ENCODE measurements at regions not wholly inside any gene's neighbourhood (a gene's known extent, or its start where the extent isn't known, plus 50 kb on each side); places are given as distances from the start of the nearest gene placed in this dataset.

GRCh38 chr3:187849016-187849654 lies 103.9 kb upstream of the BCL6 start:
- Histone ChIP-seq H3K4me2 (peak overlapping the region; percentile 3; the same call in 1 of the 2 replicates), H3K36me3 (ENCODE audit: low read depth) (no peaks in the 10 kb centered on the region), H3K79me2 (ENCODE audit: low read depth) (no peaks in the 10 kb centered on the region), H3K9me3 (ENCODE audit: insufficient read depth, low read depth) (peaks cover 4% of the 10 kb centered on the region), H2AFZ (no peak overlapping the region; the same call in 1 of the 2 replicates), H3K27ac (peak overlapping the region; percentile 66; the same call in 1 of the 2 replicates), H3K9me2 (ENCODE audit: insufficient read depth) (no peaks in the 10 kb centered on the region), H4K20me1 (ENCODE audit: insufficient read depth) (no peaks in the 10 kb centered on the region), H3F3A (ENCODE audit: insufficient read depth, low read depth) (peaks cover 13% of the 10 kb centered on the region; the same call in 1 of the 2 replicates), H3K27me3 (ENCODE audit: insufficient read depth, low read depth) (no peaks in the 10 kb centered on the region), H3K4me1 (replicated peaks; ENCODE audit: insufficient read depth) (peaks cover 22% of the 10 kb centered on the region), H3K4me3 (no peak overlapping the region)
- intact Hi-C loops (cut with micrococcal nuclease; ENCODE audit: unreplicated experiment), result no loop called here
- BruUV-seq (replicated peaks), result no TSS peak
- POLR2A ChIA-PET (ENCODE audit: unreplicated experiment), result interaction anchor here (0.8 kb wide), 1 partner anchor 289 kb away, joined by 8 read pairs; no protein-coding TSS in a partner anchor
- CTCF ChIA-PET, result no interaction called here
- peak in 1 of 2 experiments; percentile 30 for DNase-seq
- TF ChIP-seq CTCF (conservative IDR thresholded peaks at IDR 0.05), result no peak
- no peak for TF ChIP-seq EZH2 (IDR thresholded peaks at IDR 0.05; ENCODE audit: low read depth)

DNA sequence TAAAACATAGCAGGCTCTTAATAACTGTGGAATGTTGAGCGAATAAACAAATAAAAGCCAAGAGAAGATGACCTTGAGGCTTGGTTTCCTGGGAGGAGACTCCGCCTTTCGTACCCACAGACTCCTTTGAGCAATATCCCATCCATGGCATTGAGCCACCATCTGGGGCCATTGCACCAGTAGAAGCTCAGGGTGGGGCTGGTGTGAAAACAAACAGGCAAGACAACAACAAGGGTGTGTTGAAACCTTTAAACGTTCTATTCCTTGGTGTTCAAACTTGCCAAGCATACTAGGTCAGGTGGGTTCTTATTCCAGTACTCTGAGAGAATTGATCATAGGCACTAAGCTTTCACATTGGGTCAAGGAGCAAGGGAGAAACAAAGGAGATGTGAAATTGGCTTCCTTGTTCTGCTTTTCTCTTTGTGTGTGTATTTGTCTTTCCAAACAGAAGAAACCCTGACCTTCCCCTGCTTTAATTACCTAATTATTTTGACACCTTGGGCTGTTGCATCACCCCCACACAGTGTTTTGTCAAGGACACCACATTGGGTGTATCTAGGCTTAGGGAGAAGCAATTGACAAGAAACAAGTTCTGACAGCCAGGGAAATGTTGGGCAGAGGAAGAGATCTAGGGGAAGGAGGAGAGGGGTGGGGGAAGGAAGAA lies 105.1 kb upstream of the BCL6 start:
- Histone ChIP-seq H2AFZ (no peak overlapping the region), H3K4me1 (replicated peaks; ENCODE audit: insufficient read depth) (peaks cover 22% of the 10 kb centered on the region), H3K9me2 (ENCODE audit: insufficient read depth) (no peaks in the 10 kb centered on the region), H3K27ac (peak overlapping the region; percentile 66), H3K36me3 (ENCODE audit: low read depth) (no peaks in the 10 kb centered on the region), H3K4me2 (peak overlapping the region; percentile 27), H3F3A (ENCODE audit: insufficient read depth, low read depth) (peaks cover 13% of the 10 kb centered on the region; the same call in 1 of the 2 replicates), H3K79me2 (ENCODE audit: low read depth) (no peaks in the 10 kb centered on the region), H3K4me3 (no peak overlapping the region), H3K9me3 (ENCODE audit: insufficient read depth, low read depth) (peaks cover 4% of the 10 kb centered on the region), H3K27me3 (ENCODE audit: insufficient read depth, low read depth) (no peaks in the 10 kb centered on the region), H4K20me1 (ENCODE audit: insufficient read depth) (no peaks in the 10 kb centered on the region)
- peak in 1 of 2 experiments; percentile 72 for DNase-seq
- POLR2A ChIA-PET (ENCODE audit: unreplicated experiment), result no interaction called here
- TF ChIP-seq CTCF (conservative IDR thresholded peaks at IDR 0.05) (no peak), EZH2 (IDR thresholded peaks at IDR 0.05; ENCODE audit: low read depth) (no peak)
- intact Hi-C loops (cut with micrococcal nuclease; ENCODE audit: unreplicated experiment), result no loop called here
- CTCF ChIA-PET, result no interaction called here
- no TSS peak for BruUV-seq (replicated peaks)

GRCh38 chr3:187852842-187853730 lies 107.8 kb upstream of the BCL6 start:
- intact Hi-C loops (cut with micrococcal nuclease; ENCODE audit: unreplicated experiment), result no loop called here
- BruUV-seq (replicated peaks), result no TSS peak
- Histone ChIP-seq H3K79me2 (ENCODE audit: low read depth) (no peaks in the 10 kb centered on the region), H3K9me3 (ENCODE audit: insufficient read depth, low read depth) (peaks cover 4% of the 10 kb centered on the region), H4K20me1 (ENCODE audit: insufficient read depth) (no peaks in the 10 kb centered on the region), H3K4me3 (no peak overlapping the region), H3K9me2 (ENCODE audit: insufficient read depth) (no peaks in the 10 kb centered on the region), H2AFZ (no peak overlapping the region), H3K4me1 (replicated peaks; ENCODE audit: insufficient read depth) (peaks cover 22% of the 10 kb centered on the region), H3K4me2 (no peak overlapping the region), H3K36me3 (ENCODE audit: low read depth) (no peaks in the 10 kb centered on the region), H3F3A (ENCODE audit: insufficient read depth, low read depth) (peaks cover 13% of the 10 kb centered on the region; the same call in 1 of the 2 replicates), H3K27me3 (ENCODE audit: insufficient read depth, low read depth) (no peaks in the 10 kb centered on the region), H3K27ac (no peak overlapping the region)
- POLR2A ChIA-PET (ENCODE audit: unreplicated experiment), result no interaction called here
- CTCF ChIA-PET, result no interaction called here
- TF ChIP-seq EZH2 (IDR thresholded peaks at IDR 0.05; ENCODE audit: low read depth) (no peak), CTCF (conservative IDR thresholded peaks at IDR 0.05) (no peak)
- DNase-seq, result peak in 1 of 2 experiments; percentile 26

Measured in PC-9 (cell line).